OCI-LY3 (cell line): ENCODE measurements at regions not wholly inside any gene's neighbourhood (a gene's known extent, or its start where the extent isn't known, plus 50 kb on each side); places are given as distances from the start of the nearest gene placed in this dataset.

Source experiments
- EZH2phosphoT487 ChIP-seq: fragments of 200-600 bp; shearing (Covaris generic); IDR thresholded peaks from 2 replicates; pipeline ENCODE4 v1.6.1; 2018; ENCODE audit warnings: antibody characterized with exemption, mixed run types, low read depth
- TF ChIP-seq, protein P1 (sequence below): fragments of 200-600, 300-600 bp; sonication (generic); IDR thresholded peaks from 2 replicates; pipeline ENCODE4 v1.5.1; 2014; ENCODE audit warnings: antibody characterized with exemption, low read length, low read depth

GRCh38 chr4:173794662-173795061, 264.6 kb upstream of the HAND2 start:
- TF ChIP-seq, protein P1, sequence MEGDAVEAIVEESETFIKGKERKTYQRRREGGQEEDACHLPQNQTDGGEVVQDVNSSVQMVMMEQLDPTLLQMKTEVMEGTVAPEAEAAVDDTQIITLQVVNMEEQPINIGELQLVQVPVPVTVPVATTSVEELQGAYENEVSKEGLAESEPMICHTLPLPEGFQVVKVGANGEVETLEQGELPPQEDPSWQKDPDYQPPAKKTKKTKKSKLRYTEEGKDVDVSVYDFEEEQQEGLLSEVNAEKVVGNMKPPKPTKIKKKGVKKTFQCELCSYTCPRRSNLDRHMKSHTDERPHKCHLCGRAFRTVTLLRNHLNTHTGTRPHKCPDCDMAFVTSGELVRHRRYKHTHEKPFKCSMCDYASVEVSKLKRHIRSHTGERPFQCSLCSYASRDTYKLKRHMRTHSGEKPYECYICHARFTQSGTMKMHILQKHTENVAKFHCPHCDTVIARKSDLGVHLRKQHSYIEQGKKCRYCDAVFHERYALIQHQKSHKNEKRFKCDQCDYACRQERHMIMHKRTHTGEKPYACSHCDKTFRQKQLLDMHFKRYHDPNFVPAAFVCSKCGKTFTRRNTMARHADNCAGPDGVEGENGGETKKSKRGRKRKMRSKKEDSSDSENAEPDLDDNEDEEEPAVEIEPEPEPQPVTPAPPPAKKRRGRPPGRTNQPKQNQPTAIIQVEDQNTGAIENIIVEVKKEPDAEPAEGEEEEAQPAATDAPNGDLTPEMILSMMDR = no peak
- no peak for TF ChIP-seq EZH2phosphoT487
